Neural cell (in vitro differentiated cells): ENCODE measurements at regions not wholly inside any gene's neighbourhood (a gene's known extent, or its start where the extent isn't known, plus 50 kb on each side); places are given as distances from the start of the nearest gene placed in this dataset.
"Not testable (repeated sequence)": the region's sequence is repeated elsewhere in the genome, so short reads cannot be mapped to it uniquely, and the experiment has no call there.

ENCODE experiments used
- CTCF ChIP-seq: fragments of 450-650 bp; IDR thresholded peaks from 2 replicates; pipeline ENCODE4 v1.5.1; 2014; ENCODE audit warnings: antibody characterized with exemption, mild to moderate bottlenecking, moderate library complexity; ENCODE audit not compliant: poor library complexity, severe bottlenecking
- EZH2 ChIP-seq: fragments of 200-600, 300-800 bp; shearing (Covaris generic), sonication (generic); IDR thresholded peaks from 2 replicates; pipeline ENCODE4 v1.6.1; 2014; ENCODE audit warnings: antibody characterized with exemption, low read length, borderline replicate concordance, mild to moderate bottlenecking; ENCODE audit not compliant: insufficient read depth, poor library complexity, severe bottlenecking
- MXI1 ChIP-seq: fragments of 450-650 bp; conservative IDR thresholded peaks from 2 replicates; pipeline ENCODE4 v1.6.1; 2014; ENCODE audit warnings: antibody characterized with exemption, mild to moderate bottlenecking; ENCODE audit not compliant: poor library complexity, severe bottlenecking

GRCh38 chr7:121526210-121526609 is 130.1 kb upstream of the FAM3C start:
- not testable (repeated sequence) for TF ChIP-seq CTCF, EZH2, MXI1
